Endothelial cell of umbilical vein (primary cell): ENCODE measurements at regions not wholly inside any gene's neighbourhood (a gene's known extent, or its start where the extent isn't known, plus 50 kb on each side); places are given as distances from the start of the nearest gene placed in this dataset.

ENCODE experiments used
- CTCF ChIP-seq, 2 donors: IDR thresholded peaks; 1 replicate in 1 of 2; 2 replicates in 1 of 2; pipeline ENCODE4 v1.5.1; 2011; ENCODE audit warnings: low read length in 2 of 2, mild to moderate bottlenecking in 2 of 2, moderate library complexity in 2 of 2, control low read depth in 1 of 2, inconsistent platforms in 1 of 2, low read depth in 1 of 2; ENCODE audit not compliant: insufficient read depth in 1 of 2; ENCODE audit errors: extremely low read depth in 1 of 2
- EZH2 ChIP-seq: IDR thresholded peaks from 2 replicates; pipeline ENCODE4 v1.6.1; 2012; ENCODE audit warnings: borderline replicate concordance, low read depth, mild to moderate bottlenecking, moderate library complexity, low read length, inconsistent platforms; ENCODE audit not compliant: severe bottlenecking
- POLR2A ChIP-seq: IDR thresholded peaks from 2 replicates; pipeline ENCODE4 v1.6.1; 2012; ENCODE audit warnings: low read depth, mild to moderate bottlenecking, control low read depth, low read length
- POLR2AphosphoS5 ChIP-seq: IDR thresholded peaks from 2 replicates; pipeline ENCODE4 v1.6.1; 2012; ENCODE audit warnings: low read depth, mild to moderate bottlenecking, control low read depth, low read length, moderate library complexity; ENCODE audit not compliant: insufficient read depth

DNA sequence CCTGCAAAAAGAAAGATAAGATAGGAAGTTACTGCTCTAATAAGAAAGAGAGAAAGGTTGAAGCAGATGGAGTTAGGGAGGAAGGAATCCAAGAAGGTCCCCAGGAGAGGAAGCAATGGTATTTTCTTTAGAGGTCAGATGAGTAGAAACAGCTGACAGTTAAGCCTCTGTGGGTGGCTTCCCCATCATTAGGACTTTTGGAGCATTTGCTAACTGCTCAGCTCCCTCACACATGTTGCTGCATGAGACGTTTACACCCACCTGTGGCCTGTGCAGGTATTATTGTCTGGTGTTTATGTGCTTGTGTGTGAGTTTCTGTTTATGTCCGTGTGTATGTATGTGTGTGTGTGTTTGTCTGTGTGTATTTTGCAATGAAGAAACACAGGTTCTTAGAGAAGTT is 346.8 kb downstream of the RAB28 start:
- TF ChIP-seq POLR2A = no peak
- TF ChIP-seq POLR2AphosphoS5 = no peak
- TF ChIP-seq CTCF (IDR thresholded peaks at IDR 0.05; ENCODE audit: extremely low read depth in 1 of 2, insufficient read depth in 1 of 2, low read depth in 1 of 2, low read length in 2 of 2) = no peak
- no peak for TF ChIP-seq EZH2
